CD4-positive, alpha-beta T cell treated with Interleukin-4 for 1 hour (primary cell): ENCODE measurements at regions not wholly inside any gene's neighbourhood (a gene's known extent, or its start where the extent isn't known, plus 50 kb on each side); places are given as distances from the start of the nearest gene placed in this dataset.

Source experiments
- DNase-seq, 2 donors: peaks; one replicate each; pipeline ENCODE4 v3.0.0-alpha.2; 2020 to 2022

GRCh38 chr13:42658019-42658418, 84.1 kb downstream of the TNFSF11 start:
- no peak for DNase-seq

GRCh38 chr13:42660333-42660965, 86.5 kb downstream of the TNFSF11 start:
- DNase-seq = no peak

- DNase-seq = no peak
Measured at GRCh38 chr13:42667638-42668037, 93.7 kb downstream of the TNFSF11 start.

- no peak for DNase-seq
Measured at GRCh38 chr13:42671502-42671901, 97.5 kb downstream of the TNFSF11 start.

- DNase-seq = no peak
Measured at GRCh38 chr13:42673677-42674076, 99.7 kb downstream of the TNFSF11 start.

- no peak for DNase-seq
Measured at GRCh38 chr13:42680748-42681147, 100.6 kb upstream of the FAM216B start.

- DNase-seq = no peak
Measured at GRCh38 chr13:42681326-42682100, 99.9 kb upstream of the FAM216B start.

GRCh38 chr13:42684226-42684625, 97.2 kb upstream of the FAM216B start:
- no peak for DNase-seq

- no peak for DNase-seq
Measured at GRCh38 chr13:42685751-42686150, 95.6 kb upstream of the FAM216B start.

GRCh38 chr13:42686165-42686564, 95.2 kb upstream of the FAM216B start:
- no peak for DNase-seq

GRCh38 chr13:42688821-42689220, 92.6 kb upstream of the FAM216B start:
- no peak for DNase-seq

GRCh38 chr13:42696191-42696590, 85.2 kb upstream of the FAM216B start:
- DNase-seq = no peak

GRCh38 chr13:42699912-42700311, 81.5 kb upstream of the FAM216B start:
- no peak for DNase-seq

GRCh38 chr13:42702716-42703115, 78.7 kb upstream of the FAM216B start:
- DNase-seq = no peak

GRCh38 chr13:42703740-42704139, 77.6 kb upstream of the FAM216B start:
- no peak for DNase-seq

GRCh38 chr13:42706286-42706685, 75.1 kb upstream of the FAM216B start:
- DNase-seq = no peak

- no peak for DNase-seq
Measured at GRCh38 chr13:42707048-42707447, 74.3 kb upstream of the FAM216B start.

GRCh38 chr13:42707586-42707985, 73.8 kb upstream of the FAM216B start:
- DNase-seq = no peak

- no peak for DNase-seq
Measured at GRCh38 chr13:42708391-42708790, 73.0 kb upstream of the FAM216B start.

GRCh38 chr13:42709276-42709675, 72.1 kb upstream of the FAM216B start:
- DNase-seq = no peak

- no peak for DNase-seq
Measured at GRCh38 chr13:42715909-42716308, 65.5 kb upstream of the FAM216B start.

GRCh38 chr13:42717176-42717575, 64.2 kb upstream of the FAM216B start:
- DNase-seq = no peak

- DNase-seq = peak in 1 of 2 donors; percentile 58
Measured at GRCh38 chr13:42720113-42720857, 61.1 kb upstream of the FAM216B start.

GRCh38 chr13:42720858-42721219, 60.5 kb upstream of the FAM216B start:
- DNase-seq = no peak
